Stimulated activated CD4-positive, alpha-beta T cell treated with anti-CD3 and anti-CD28 coated beads, TNF-alpha, amount 100 ng/mL, for 1 hour (primary cell): ENCODE measurements at regions not wholly inside any gene's neighbourhood (a gene's known extent, or its start where the extent isn't known, plus 50 kb on each side); places are given as distances from the start of the nearest gene placed in this dataset.

Source experiments
- DNase-seq, 3 donors: peaks; one replicate each; pipeline ENCODE4 v3.0.0-alpha.2; 2020; ENCODE audit warnings: low read depth in 3 of 3, low spot score in 1 of 3

GRCh38 chr2:731711-732110 is 54.5 kb upstream of the TMEM18 start:
- DNase-seq = no peak

- no peak for DNase-seq
Observed at GRCh38 chr2:729376-729861, 52.2 kb upstream of the TMEM18 start.

- no peak for DNase-seq
Observed at GRCh38 chr2:728165-728564, 51.0 kb upstream of the TMEM18 start.

GRCh38 chr2:727071-727470 is 49.9 kb upstream of the TMEM18 start:
- DNase-seq = no peak
